GM21528 (cell line): ENCODE measurements at regions not wholly inside any gene's neighbourhood (a gene's known extent, or its start where the extent isn't known, plus 50 kb on each side); places are given as distances from the start of the nearest gene placed in this dataset.

Experiments
- ATAC-seq: cut with Tn5 transposase; IDR thresholded peaks from one replicate; pipeline ENCODE4 v1.9.1; 2021; ENCODE audit warnings: mild to moderate bottlenecking, moderate library complexity; ENCODE audit not compliant: unreplicated experiment, low FRiP score

GRCh38 chr6:105633814-105634213 lies 230.9 kb upstream of the PREP start:
- ATAC-seq: no peak

DNA sequence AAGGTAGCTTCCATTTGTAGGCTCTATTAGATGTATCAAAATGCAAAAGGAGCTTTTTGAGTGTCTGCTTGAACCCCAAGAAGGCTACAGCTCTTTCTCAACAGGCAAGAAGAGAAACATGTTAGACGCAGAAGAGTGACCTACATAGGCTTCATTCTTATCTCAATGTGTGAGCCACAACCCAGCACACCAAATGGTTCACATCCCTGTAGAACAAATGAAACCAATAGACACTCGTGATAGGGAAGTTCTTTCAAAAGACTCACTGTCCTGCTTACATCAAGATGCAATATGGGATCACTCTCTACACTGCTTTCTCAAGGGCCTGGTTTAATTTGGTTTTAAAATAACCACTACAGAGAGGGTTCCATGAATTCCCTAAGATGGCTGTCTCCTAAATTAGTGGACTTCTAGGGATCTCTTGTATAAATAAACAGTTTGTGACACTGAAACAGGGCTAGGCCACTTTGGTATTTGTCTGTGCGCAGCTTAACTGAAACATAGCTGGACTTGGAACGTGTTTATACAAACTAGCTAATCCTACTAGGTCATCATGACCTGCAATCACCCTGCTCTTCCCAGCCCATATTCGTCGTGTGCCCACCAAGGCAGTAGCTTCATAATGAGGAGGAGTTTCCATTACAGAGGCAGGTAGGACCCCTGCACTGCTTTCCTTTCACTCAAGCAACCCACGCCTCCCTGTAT lies 225.4 kb upstream of the PREP start:
- ATAC-seq: no peak

GRCh38 chr6:105626295-105627158 lies 223.6 kb upstream of the PREP start:
- ATAC-seq: no peak

DNA sequence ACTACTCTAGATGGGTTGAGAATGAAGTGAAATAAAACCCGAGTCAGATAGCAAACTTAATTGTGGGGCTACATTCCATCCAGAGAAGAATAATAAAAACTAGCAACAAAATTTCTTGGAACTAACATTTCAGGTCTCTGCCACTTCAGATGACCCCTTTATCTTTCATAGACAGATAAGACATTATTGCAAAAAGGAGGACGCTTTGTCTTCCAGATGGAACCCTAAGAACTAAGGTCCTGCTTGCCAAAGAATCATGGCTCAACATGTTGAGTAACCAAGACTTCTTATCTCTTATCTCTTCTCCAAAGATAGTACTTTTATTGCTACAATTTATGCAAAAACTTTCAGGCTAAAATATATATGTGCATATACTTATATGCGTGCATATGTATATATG lies 221.1 kb upstream of the PREP start:
- ATAC-seq: no peak

DNA sequence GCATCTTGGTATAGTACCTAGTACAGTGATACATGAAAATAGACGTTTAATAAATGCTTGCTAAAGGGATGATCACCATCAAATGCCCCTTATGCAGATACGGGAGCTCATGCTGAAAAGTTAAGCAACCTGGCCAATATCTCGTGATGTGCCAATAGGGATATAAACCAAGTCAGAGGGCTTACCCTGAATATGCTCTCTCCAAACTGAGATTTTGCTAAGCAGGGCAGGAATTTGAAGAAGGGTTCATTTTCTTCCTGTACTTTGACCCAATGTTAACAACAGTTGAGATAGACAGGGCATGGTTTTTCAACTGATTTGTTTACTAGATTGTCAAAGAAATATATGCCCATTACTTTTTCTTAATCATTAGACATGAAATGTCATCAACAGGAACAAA lies 219.3 kb upstream of the PREP start:
- ATAC-seq: no peak

- ATAC-seq: no peak
Measured at GRCh38 chr6:105621564-105622175, 218.8 kb upstream of the PREP start.

- ATAC-seq: no peak
Measured at GRCh38 chr6:105620878-105621277, 218.0 kb upstream of the PREP start.

GRCh38 chr6:105619971-105620741 lies 217.3 kb upstream of the PREP start:
- ATAC-seq: no peak

DNA sequence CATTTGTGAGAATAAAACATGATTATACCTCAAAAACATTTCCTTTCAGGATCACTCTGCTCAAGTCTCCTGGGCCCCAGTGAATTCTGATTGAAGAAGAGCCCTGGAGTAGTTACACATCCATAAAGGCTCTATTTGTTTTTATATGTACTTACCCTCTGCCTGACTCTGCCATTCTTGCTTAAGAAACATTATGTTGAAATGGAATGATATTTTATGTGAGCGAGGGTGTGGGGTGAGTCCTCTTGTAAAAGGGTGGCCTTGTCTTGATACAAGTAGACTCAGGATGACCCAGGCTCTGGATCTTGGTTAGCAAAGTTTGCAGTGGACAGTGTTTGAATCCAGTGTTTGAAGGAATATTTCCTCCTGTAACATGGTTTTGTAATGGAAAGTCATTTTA lies 215.4 kb upstream of the PREP start:
- ATAC-seq: no peak

- no peak for ATAC-seq
Measured at GRCh38 chr6:105616521-105616920, 213.6 kb upstream of the PREP start.

DNA sequence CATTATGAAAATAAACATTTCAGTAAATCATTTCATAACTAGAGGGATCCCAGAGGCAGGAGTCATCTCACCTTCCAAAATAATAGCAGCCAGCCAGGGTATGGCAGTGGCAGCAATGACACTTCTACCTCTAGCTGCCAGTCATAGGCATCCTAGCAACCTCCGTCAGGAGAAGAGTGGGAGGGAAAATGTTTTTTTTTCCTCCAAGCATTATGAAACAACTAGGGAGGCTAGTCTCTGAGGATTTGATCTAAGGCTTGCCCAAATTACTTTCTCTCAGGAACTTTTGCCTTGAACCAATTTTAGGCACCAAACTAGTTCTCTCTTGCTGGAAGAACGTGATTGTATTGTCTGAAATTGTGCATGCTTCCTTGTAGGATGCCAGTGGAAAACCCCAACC lies 208.7 kb upstream of the PREP start:
- no peak for ATAC-seq

- ATAC-seq: no peak
Measured at GRCh38 chr6:105609375-105609991, 206.6 kb upstream of the PREP start.

DNA sequence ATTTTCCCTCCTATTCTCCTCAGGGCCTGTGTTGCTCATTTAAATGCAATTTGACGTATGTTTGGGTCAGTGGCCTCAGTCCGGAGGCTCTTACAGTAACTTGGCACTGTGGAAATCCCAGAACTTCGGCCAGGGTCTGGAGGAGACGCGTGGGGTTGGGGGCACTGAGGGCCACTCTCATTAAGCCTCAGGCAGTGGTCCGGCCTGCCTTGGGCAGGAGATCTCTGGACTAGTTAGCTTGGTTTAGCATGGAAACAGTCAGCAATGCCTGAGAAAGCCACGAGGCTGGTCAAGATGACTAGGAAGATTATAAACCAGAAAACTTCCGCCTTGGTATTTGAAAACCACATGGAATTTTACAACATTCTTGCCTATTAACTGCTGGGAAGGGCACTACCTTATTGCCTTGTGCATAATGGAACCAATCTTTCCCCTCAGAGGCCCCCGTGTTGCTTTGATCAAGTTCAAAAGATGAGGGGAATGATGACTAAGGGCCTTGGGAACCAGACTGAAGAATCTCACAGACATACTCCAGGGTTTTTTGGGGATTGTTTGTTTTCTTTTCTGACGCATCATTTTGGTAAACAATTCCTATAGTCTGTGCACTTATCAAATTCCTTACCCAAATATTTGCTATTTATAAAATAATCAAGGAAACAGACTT lies 206.0 kb upstream of the PREP start:
- no peak for ATAC-seq

DNA sequence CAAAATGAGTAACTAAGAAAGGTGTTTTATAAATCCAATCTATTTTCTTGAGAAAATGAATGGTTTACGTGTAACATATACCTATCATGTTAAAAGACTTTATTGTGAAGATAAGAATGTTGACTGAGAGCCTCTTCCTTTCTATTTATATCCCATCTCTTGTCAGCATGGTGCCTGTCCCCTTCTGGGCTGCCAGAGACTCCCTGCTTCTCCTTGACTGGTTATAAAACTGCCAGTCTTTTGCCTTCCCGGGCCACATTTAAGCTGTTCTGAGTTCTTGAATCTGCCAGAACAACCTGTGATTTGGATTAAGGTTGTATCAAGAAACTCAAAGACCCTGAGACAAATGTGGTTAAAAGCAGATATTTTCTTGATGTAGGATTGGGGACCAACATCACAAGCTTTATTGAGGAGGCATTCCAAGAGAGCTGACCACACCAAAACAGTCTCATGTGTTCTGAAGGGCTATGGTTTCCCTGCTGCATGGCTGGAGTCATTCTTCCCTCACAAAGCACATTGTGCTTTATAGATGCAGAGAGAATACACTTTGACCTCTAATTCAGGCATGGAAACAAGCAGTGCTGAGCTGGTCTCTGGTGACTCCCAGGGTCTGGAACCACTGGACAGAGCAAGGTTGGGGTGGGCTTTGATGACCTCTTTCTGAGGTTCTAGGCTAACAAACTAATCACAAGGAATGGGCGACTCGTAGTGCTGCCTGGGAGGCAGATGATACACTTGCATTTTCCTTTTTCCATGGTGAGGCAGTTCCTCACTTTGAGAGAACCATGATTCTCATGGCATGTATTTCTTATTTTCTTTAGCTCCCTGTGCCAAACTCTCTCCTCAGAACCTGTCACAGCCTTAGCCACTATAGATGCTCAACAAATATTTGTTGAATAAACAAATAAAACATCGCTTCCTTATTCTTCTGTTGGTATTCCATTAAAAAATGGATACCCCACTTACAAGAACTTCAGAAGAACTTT lies 205.0 kb upstream of the PREP start:
- no peak for ATAC-seq

DNA sequence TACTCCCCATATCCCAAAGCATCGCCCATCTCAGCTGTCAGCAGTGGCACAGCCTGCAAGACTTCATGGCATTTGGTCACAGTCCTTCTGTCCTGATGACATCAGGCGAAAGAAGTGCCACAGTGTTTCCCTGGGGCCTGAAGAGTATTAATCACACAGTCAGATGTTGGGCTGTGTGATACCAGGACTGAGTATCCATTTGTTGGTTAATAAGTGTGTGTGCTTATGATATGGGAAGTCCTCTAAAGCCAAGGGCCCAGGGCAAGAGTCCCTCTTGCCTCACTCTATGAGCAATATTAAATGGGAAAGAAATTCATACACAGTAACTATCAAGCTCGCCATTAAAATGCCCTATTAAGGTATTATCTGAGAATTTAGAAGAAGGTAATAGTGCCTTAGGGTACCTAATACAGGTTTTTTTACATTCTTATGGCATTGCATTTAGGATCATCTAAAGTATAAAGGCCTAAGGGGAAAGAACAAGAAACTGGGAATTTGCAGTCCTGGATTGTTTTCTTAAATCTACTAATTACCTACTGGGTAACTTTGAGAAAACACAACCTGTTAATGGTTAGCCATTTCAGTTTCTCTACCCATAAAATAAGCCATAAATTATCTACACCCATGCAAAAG lies 204.1 kb upstream of the PREP start:
- no peak for ATAC-seq

GRCh38 chr6:105604587-105604884 lies 201.7 kb upstream of the PREP start:
- ATAC-seq: no peak

DNA sequence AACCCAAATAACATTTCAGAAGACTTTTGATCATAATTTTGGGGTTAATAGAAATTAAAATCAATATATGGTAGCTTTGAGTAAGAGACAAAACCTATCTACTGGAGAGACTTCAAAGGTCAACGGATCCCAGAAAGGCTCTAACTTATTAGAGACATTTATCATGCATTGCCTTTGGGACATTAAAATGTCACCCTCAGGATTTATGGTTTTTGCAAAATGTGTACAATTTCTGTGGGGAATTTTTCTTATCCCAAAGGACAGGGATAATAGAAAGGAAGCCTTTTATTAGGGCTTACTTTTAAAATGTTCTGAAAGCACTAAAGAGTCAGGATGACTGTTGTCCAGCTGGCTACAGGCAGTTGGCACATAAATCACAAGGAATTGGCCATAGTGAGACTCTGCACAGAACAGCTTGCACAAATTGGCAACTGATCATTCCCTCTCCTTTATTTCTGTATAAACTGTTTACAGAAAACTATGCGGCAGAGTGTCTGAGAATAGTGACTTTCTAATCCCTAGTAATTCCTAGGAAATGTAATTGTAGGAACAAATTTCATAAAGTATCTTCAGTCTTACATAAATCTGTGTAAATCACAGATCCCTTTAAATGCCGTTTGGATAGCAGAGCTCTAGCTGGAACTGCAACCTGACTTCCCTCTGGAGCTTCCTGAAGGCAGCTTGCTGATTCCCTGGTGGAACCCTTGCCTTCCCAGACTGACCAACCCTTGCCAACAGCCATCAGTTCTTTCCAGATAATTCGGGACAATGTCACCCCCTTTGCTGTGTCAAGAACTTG lies 201.1 kb upstream of the PREP start:
- no peak for ATAC-seq
